HFF-Myc (cell line): ENCODE measurements at regions not wholly inside any gene's neighbourhood (a gene's known extent, or its start where the extent isn't known, plus 50 kb on each side); places are given as distances from the start of the nearest gene placed in this dataset.

Source experiments
- DNase-seq: peaks from one replicate; pipeline ENCODE4 v3.0.0-alpha.2; 2011; ENCODE audit warnings: low read depth; ENCODE audit errors: extremely low read depth
- H3K4me3 ChIP-seq: replicated peaks from 2 replicates; pipeline ENCODE4 v1.5.1; 2011; ENCODE audit warnings: low read depth, mild to moderate bottlenecking, control low read depth, low read length
- TF ChIP-seq, protein P1 (sequence below): IDR thresholded peaks from 2 replicates; pipeline ENCODE4 v1.5.1; 2012; ENCODE audit warnings: mild to moderate bottlenecking, low read depth, low read length, control low read depth; ENCODE audit errors: missing control alignments

DNA sequence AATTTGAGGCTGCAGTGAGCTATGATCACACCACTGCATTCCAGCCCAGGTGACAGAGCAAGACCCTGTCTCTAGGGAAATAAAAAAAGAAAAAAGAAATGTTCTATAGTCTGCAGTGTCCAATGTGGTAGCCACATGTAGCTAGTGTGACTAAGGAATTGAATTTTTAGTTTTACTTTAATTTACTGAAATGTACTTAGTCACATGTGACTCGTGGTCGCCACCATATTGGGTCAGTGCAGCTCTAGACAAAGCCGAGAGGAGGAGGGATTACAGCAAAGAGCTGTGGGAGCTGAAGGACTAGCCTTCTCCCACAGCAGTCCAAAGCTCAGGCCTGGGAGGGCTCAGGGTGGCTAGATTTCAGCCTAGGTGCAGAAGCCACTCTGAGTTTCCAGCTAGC is 65.9 kb upstream of the NTRK3 start:
- no peak for DNase-seq

DNA sequence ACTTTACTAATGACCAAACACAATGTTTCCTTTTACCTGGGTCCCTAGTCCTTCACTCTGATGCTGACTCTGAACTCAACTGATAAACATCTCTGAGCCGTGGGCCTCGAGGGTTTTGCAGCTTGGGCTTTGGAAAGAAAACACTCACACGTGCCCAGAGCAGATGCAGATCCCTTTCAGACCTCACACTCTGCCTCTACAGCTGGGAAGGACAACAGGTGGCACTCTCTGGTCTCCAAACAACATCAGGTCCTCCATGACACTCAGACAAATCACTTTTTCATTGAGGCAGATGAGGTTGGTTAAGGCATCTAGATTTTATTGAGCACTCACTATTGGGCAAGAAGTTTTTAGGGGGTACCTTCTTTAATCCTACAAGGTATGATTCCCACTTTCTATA is 64.7 kb upstream of the NTRK3 start:
- no peak overlapping the region for H3K4me3 ChIP-seq
- no peak for DNase-seq
- TF ChIP-seq, protein P1, sequence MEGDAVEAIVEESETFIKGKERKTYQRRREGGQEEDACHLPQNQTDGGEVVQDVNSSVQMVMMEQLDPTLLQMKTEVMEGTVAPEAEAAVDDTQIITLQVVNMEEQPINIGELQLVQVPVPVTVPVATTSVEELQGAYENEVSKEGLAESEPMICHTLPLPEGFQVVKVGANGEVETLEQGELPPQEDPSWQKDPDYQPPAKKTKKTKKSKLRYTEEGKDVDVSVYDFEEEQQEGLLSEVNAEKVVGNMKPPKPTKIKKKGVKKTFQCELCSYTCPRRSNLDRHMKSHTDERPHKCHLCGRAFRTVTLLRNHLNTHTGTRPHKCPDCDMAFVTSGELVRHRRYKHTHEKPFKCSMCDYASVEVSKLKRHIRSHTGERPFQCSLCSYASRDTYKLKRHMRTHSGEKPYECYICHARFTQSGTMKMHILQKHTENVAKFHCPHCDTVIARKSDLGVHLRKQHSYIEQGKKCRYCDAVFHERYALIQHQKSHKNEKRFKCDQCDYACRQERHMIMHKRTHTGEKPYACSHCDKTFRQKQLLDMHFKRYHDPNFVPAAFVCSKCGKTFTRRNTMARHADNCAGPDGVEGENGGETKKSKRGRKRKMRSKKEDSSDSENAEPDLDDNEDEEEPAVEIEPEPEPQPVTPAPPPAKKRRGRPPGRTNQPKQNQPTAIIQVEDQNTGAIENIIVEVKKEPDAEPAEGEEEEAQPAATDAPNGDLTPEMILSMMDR = no peak

More for the DNA sequence above, 65.9 kb upstream of the NTRK3 start:
- no peak overlapping the region for H3K4me3 ChIP-seq
- TF ChIP-seq, protein P1 = no peak

- no peak for DNase-seq
- TF ChIP-seq, protein P1 = no peak
- no peak overlapping the region for H3K4me3 ChIP-seq
These were observed 60.0 kb upstream of the NTRK3 start for GRCh38 chr15:88316586-88316985.

DNA sequence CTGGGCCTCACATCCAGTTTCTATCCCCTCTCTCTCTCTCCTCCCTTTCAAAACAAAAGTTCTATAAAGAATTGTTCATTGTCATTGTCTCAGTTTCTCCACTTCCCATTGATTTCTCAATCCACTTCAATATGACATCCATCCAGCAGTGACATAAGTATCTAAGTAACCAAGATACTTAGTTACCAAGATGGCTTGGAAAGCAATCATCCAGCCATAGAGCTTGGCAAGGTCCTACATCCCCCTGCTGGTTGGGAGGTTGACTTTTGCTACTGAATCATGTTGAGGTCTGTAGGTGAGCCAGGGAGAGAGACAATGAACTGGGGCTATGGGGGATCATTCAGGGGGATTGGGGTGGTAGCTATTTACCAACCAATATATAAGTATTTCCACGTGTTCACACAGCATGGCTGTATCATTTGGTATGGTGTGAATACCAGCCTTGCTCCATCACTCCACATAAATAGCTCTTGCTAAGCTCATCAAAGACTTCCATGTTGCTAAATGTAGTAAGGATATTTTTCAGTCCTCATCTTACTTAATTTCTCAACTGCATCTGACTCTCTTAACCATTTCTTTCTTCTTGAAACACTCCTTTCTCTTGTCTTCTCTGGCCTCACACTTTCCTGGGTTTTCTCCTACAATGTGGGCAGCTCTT is 58.8 kb upstream of the NTRK3 start:
- DNase-seq = no peak
- no peak overlapping the region for H3K4me3 ChIP-seq
- TF ChIP-seq, protein P1 = no peak

DNA sequence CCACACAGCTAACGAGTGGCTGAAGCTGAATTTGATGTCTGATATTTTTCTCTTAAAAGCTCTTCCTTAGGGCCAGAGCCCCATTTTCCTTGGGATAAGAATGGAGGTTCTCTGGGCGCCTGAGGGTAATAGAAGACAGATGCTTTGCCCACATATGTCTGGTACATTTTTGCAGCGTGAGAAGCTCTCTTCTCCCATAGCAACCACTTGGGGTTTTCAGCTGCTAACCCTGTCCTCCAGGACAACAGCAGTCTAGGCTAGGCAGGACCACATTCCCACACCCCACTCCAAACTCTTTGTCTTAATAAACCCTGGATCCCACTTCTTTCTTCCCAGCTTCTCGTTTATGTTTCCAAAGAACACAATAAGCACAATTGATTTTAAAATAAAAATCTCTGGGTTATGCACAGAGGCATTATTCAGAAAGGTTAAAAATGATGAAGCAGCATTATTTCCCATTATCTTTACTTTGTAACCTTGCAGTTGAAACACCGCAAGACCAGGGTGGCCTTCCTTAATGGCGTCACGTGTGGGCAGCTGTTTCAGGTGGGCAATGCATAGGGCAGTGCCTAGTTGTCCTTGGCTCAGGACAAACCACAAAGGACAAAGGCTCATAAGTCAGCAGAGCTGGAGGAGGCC is 56.5 kb upstream of the NTRK3 start:
- TF ChIP-seq, protein P1 = no peak
- H3K4me3 ChIP-seq = no peak overlapping the region
- DNase-seq = no peak

- no peak overlapping the region for H3K4me3 ChIP-seq
- no peak for DNase-seq
- TF ChIP-seq, protein P1 = no peak
These were observed 52.8 kb upstream of the NTRK3 start for GRCh38 chr15:88309363-88309762.
